ENCODE measurements at regions not wholly inside any gene's neighbourhood (a gene's known extent, or its start where the extent isn't known, plus 50 kb on each side); places are given as distances from the start of the nearest gene placed in this dataset.

- Histone ChIP-seq H3K36me3 (ENCODE audit: control insufficient read depth in 4 of 4, insufficient read depth in 3 of 4, low read depth in 1 of 4, low read length in 3 of 4) (no peaks in the 10 kb centered on the region), H3K9me3 (ENCODE audit: control insufficient read depth in 4 of 4, low read length in 3 of 4) (no peaks in the 10 kb centered on the region), H3K27ac (ENCODE audit: low read depth in 1 of 2, low read length in 2 of 2) (no peak overlapping the region), H3K4me3 (ENCODE audit: low read depth in 1 of 3, low read length in 3 of 3) (no peak overlapping the region), H3K4me1 (ENCODE audit: control insufficient read depth in 4 of 4, insufficient read depth in 4 of 4, low read length in 3 of 4) (no peaks in the 10 kb centered on the region), H3K9ac (ENCODE audit: low read depth in 1 of 2, low read length in 2 of 2) (no peak overlapping the region), H3K27me3 (ENCODE audit: control insufficient read depth in 4 of 4, insufficient read depth in 4 of 4, low read length in 3 of 4) (peaks cover 0 to 7% (median 0%) of the 10 kb centered on the region in 4 donors)
- TF ChIP-seq, protein P1, sequence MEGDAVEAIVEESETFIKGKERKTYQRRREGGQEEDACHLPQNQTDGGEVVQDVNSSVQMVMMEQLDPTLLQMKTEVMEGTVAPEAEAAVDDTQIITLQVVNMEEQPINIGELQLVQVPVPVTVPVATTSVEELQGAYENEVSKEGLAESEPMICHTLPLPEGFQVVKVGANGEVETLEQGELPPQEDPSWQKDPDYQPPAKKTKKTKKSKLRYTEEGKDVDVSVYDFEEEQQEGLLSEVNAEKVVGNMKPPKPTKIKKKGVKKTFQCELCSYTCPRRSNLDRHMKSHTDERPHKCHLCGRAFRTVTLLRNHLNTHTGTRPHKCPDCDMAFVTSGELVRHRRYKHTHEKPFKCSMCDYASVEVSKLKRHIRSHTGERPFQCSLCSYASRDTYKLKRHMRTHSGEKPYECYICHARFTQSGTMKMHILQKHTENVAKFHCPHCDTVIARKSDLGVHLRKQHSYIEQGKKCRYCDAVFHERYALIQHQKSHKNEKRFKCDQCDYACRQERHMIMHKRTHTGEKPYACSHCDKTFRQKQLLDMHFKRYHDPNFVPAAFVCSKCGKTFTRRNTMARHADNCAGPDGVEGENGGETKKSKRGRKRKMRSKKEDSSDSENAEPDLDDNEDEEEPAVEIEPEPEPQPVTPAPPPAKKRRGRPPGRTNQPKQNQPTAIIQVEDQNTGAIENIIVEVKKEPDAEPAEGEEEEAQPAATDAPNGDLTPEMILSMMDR (IDR thresholded peaks at IDR 0.05; ENCODE audit: low read depth, low read length, missing input control), result no peak
- TF ChIP-seq HNF4G (IDR thresholded peaks at IDR 0.05) (no peak), FOXA2 (IDR thresholded peaks at IDR 0.05) (no peak), EGR1 (IDR thresholded peaks at IDR 0.05; ENCODE audit: low read depth in 2 of 2) (no peak), JUND (IDR thresholded peaks at IDR 0.05) (no peak)
- TF ChIP-seq, protein P2, sequence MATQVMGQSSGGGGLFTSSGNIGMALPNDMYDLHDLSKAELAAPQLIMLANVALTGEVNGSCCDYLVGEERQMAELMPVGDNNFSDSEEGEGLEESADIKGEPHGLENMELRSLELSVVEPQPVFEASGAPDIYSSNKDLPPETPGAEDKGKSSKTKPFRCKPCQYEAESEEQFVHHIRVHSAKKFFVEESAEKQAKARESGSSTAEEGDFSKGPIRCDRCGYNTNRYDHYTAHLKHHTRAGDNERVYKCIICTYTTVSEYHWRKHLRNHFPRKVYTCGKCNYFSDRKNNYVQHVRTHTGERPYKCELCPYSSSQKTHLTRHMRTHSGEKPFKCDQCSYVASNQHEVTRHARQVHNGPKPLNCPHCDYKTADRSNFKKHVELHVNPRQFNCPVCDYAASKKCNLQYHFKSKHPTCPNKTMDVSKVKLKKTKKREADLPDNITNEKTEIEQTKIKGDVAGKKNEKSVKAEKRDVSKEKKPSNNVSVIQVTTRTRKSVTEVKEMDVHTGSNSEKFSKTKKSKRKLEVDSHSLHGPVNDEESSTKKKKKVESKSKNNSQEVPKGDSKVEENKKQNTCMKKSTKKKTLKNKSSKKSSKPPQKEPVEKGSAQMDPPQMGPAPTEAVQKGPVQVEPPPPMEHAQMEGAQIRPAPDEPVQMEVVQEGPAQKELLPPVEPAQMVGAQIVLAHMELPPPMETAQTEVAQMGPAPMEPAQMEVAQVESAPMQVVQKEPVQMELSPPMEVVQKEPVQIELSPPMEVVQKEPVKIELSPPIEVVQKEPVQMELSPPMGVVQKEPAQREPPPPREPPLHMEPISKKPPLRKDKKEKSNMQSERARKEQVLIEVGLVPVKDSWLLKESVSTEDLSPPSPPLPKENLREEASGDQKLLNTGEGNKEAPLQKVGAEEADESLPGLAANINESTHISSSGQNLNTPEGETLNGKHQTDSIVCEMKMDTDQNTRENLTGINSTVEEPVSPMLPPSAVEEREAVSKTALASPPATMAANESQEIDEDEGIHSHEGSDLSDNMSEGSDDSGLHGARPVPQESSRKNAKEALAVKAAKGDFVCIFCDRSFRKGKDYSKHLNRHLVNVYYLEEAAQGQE (IDR thresholded peaks at IDR 0.05), result no peak
- TF ChIP-seq, protein P3, sequence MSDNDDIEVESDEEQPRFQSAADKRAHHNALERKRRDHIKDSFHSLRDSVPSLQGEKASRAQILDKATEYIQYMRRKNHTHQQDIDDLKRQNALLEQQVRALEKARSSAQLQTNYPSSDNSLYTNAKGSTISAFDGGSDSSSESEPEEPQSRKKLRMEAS (IDR thresholded peaks at IDR 0.05), result no peak
- no peak for DNase-seq (ENCODE audit: low spot score)
- 70% methylated on average over 1 of the region's 1 CpG for WGBS
These were observed 148.8 kb downstream of the RDH14 start for GRCh38 chr2:18411626-18412025.

DNA sequence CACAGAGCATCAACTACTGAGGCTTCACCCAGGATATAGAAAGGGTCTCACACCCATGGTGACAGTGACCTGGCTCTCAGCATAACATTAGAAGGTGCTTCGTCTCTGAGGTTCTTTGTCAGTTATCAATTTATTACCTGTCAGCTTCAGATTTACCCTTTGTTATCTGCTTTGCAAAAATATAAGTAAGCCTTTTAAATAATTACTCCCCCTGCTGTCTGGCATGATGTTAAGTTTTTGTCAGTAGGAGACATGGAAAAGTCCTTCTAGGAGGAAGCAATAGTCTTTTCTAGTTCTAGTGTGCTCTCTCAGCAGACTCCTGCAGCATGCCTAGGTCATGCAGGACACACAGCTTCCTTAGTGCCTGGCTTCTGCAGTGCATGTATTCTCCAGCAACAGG lies 149.9 kb downstream of the RDH14 start:
- H3K9ac ChIP-seq (ENCODE audit: low read depth in 1 of 2, low read length in 2 of 2), result no peak overlapping the region
- H3K4me3 ChIP-seq (ENCODE audit: low read depth in 1 of 3, low read length in 3 of 3), result no peak overlapping the region
- no peak overlapping the region for H3K27ac ChIP-seq (ENCODE audit: low read depth in 1 of 2, low read length in 2 of 2)
- H3K36me3 ChIP-seq (ENCODE audit: control insufficient read depth in 4 of 4, insufficient read depth in 3 of 4, low read depth in 1 of 4, low read length in 3 of 4), result no peaks in the 10 kb centered on the region
- no peaks in the 10 kb centered on the region for H3K4me1 ChIP-seq (ENCODE audit: control insufficient read depth in 4 of 4, insufficient read depth in 4 of 4, low read length in 3 of 4)
- WGBS, result 87% methylated on average over 1 of the region's 1 CpG
- TF ChIP-seq, protein P3 (IDR thresholded peaks at IDR 0.05), result no peak
- TF ChIP-seq, protein P2 (IDR thresholded peaks at IDR 0.05), result no peak
- TF ChIP-seq, protein P1 (IDR thresholded peaks at IDR 0.05; ENCODE audit: low read depth, low read length, missing input control), result no peak
- TF ChIP-seq EGR1 (IDR thresholded peaks at IDR 0.05; ENCODE audit: low read depth in 2 of 2) (no peak), FOXA2 (IDR thresholded peaks at IDR 0.05) (no peak), NR2F2 (IDR thresholded peaks at IDR 0.05) (no peak), HNF4G (IDR thresholded peaks at IDR 0.05) (no peak), ATF3 (IDR thresholded peaks at IDR 0.05) (no peak), TAF1 (conservative IDR thresholded peaks at IDR 0.05) (no peak), RAD21 (IDR thresholded peaks at IDR 0.05) (no peak), ZBTB33 (IDR thresholded peaks at IDR 0.05) (no peak), HNF4A (conservative IDR thresholded peaks at IDR 0.05) (no peak), JUND (IDR thresholded peaks at IDR 0.05) (no peak), FOXA1 (IDR thresholded peaks at IDR 0.05) (no peak), YY1 (IDR thresholded peaks at IDR 0.05) (no peak), RXRA (IDR thresholded peaks at IDR 0.05) (no peak), GABPA (IDR thresholded peaks at IDR 0.05 in 1 of 2, conservative IDR thresholded peaks at IDR 0.05 in 1 of 2) (no peak), SP1 (IDR thresholded peaks at IDR 0.05) (no peak)
- no peak for DNase-seq (ENCODE audit: low spot score)
- H3K9me3 ChIP-seq (ENCODE audit: control insufficient read depth in 4 of 4, low read length in 3 of 4), result no peaks in the 10 kb centered on the region
- peaks cover 0 to 7% (median 0%) of the 10 kb centered on the region in 4 donors for H3K27me3 ChIP-seq (ENCODE audit: control insufficient read depth in 4 of 4, insufficient read depth in 4 of 4, low read length in 3 of 4)

Measured in liver (tissue), 8 donors.